Epidermal melanocyte (primary cell): ENCODE measurements at regions not wholly inside any gene's neighbourhood (a gene's known extent, or its start where the extent isn't known, plus 50 kb on each side); places are given as distances from the start of the nearest gene placed in this dataset.
"Not testable (repeated sequence)": the region's sequence is repeated elsewhere in the genome, so short reads cannot be mapped to it uniquely, and the experiment has no call there.

Experiments used
- DNase-seq: peaks from one replicate; pipeline ENCODE4 v3.0.0; 2011; ENCODE audit warnings: low spot score; ENCODE audit not compliant: insufficient read length

GRCh38 chr7:13748998-13749397 is 240.5 kb downstream of the ETV1 start:
- no peak for DNase-seq

DNA sequence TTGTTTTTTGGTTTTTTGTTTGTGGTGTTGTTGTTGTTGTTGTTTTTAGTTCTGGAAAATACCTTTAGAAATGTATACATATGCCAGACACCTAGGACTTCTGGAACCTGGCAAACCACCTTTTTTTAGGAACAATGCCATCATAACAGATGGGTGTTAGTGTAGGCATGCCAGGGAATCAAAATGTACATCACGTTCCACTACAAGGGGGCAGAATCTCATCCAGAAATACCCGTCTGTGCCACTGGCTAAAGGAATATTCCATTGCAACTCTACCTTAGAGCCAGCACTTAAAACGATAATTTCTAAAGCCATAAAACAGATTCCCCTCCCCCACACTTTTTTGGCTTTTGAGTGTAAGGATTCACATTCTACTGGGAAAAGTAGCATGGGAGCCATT is 239.8 kb downstream of the ETV1 start:
- no peak for DNase-seq

- no peak for DNase-seq
Observed at GRCh38 chr7:13751766-13752165, 237.7 kb downstream of the ETV1 start.

- DNase-seq, result no peak
Observed at GRCh38 chr7:13757841-13758240, 231.6 kb downstream of the ETV1 start.

DNA sequence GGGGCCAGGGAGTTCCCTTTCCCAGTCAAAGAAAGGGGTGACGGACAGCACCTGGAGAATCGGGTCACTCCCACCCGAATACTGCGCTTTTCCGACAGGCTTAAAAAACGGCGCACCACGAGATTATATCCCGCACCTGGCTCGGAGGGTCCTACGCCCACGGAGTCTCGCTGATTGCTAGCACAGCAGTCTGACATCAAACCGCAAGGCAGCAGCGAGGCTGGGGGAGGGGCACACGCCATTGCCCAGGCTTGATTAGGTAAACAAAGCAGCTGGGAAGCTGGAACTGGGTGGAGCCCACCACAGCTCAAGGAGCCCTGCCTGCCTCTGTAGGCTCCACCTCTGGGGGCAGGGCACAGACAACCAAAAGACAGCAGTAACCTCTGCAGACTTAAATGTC is 223.6 kb downstream of the ETV1 start:
- DNase-seq, result not testable (repeated sequence)

GRCh38 chr7:13770305-13770704 is 219.2 kb downstream of the ETV1 start:
- DNase-seq, result no peak

DNA sequence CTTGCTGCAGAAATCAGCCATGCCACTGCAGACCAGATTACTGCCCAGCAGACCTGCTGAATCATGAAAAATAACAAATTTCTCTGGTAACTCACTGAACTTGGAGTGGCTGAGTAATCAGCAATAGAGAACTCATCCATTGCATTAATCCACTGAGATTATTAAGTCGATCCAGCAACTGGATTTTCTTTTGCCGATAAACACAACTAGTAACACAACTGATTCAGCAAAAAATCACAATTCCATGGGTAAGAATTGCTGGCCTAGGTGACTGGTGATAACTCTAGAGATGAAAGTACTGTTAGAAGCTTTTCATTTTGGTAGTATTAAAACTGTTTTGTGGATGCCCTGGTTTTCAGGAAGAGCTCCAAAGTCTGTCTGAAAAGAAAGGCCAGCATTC is 214.5 kb downstream of the ETV1 start:
- no peak for DNase-seq

- no peak for DNase-seq
Observed at GRCh38 chr7:13777242-13777641, 212.2 kb downstream of the ETV1 start.

DNA sequence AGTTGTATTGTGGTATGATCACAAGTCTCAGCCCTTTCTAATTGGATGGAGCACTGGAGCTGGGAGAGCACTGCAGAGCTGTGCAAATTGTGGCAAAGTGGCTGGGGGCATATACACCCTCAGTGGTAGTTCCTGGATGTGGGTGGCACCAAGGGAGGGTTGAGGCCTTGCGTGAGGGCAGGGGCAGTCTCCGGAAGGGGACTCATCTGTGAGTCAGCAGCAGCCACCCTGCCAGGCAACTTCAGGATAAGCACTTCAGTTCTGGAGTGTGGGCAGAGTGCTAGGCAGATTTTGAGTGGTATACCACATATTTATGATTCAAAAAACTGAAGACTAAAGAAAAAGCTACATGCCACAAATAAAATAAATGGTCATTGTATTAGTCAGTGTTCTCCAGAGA is 210.5 kb downstream of the ETV1 start:
- no peak for DNase-seq

- no peak for DNase-seq
Observed at GRCh38 chr7:13790611-13791010, 198.9 kb downstream of the ETV1 start.

DNA sequence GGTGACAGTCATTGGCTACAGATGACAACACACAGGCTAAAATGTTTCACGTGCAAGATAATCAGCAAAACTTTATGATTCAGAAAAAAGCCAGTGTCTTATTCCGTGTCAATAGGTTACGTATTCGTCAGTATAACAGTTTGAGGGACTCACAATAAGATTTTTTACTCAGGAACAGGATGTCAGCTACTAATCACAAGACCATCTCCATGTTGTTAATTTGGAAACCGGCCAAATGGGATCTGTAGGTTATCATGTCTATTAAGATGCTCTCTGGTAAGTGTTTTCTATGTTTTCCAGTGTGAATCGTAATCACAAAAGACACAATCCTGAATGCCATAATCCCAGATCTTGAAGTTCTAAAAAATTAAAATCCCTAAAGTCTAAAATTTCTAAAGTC is 197.3 kb downstream of the ETV1 start:
- DNase-seq, result no peak

GRCh38 chr7:13793926-13794325 is 195.5 kb downstream of the ETV1 start:
- DNase-seq, result no peak

DNA sequence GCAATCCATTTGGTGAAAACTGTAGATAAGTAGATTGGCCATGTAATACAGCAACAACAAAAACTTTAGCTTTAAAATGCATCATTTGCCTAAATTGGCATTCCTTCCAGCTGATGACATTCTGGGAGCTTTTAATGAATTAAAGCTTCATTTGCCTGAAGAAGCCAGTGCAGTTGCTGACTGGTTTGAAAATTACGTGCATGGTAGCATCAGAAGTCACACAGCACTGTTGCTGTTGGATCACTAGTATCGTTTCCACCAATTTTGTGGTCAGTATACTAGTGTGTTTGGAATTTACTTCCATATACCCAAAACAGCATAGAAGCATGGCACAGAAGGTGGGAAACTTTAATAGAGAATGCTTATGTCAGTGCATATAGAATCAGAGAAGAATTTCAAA is 194.9 kb downstream of the ETV1 start:
- no peak for DNase-seq

- no peak for DNase-seq
Observed at GRCh38 chr7:13797545-13797944, 191.9 kb downstream of the ETV1 start.

- DNase-seq, result no peak
Observed at GRCh38 chr7:13800694-13801448, 188.6 kb downstream of the ETV1 start.

DNA sequence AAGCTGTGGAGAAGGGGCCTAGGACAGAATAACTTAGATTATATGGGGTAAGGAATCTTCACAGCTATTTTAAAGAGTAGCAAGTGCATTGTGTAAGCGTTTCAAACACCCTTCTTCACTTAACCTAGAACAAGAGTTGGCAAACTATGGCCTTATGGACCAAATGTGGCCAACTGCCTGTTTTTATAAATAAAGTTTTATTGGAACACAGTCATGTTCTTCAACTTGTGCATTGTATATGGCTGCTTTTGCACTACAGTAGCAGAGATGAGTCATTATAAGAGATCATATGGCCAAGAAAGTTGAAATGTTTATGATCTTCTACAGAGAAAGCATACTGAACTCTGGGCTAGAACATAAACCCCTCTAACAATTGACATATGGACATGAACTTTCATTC is 187.8 kb downstream of the ETV1 start:
- DNase-seq, result no peak

DNA sequence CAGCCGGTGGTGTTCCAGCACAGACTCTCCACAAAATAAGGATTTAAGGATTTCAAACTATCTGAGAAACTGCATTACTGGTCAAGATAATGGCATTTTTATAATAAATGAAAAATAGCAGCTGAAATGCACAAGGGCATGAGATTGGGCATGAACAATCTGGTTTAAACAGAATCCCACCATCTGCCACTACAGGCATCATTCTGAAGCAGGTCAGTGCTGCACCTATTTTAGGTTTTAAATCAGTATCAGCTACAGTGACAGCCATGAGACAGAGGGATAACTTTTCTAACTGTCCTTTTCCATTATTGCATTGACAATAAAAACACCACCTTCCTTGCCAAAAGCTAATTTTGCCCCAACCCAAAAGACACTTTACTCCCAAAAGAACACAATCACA is 186.8 kb downstream of the ETV1 start:
- DNase-seq, result no peak

- DNase-seq, result no peak
Observed at GRCh38 chr7:13803134-13803533, 186.3 kb downstream of the ETV1 start.

GRCh38 chr7:13806089-13806867 is 183.2 kb downstream of the ETV1 start:
- not testable (repeated sequence) for DNase-seq

DNA sequence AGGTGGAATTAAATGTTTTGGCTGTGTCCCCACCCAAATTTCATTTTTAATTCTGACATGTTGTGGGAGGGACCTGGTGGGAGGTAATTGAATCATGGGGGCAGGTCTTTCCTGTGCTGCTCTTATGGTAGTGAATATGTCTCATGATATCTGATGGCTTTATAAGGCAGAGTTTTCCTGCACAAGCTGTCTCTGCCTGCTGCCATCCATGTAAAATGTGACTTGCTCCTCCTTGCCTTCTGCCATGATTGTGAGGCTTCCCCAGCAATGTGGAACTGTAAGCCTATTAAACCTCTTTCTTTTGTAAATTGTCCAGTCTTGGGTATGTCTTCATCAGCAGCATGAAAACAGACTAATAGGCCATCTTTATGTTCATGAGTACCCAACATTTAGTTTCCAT is 172.2 kb downstream of the ETV1 start:
- DNase-seq, result not testable (repeated sequence)

DNA sequence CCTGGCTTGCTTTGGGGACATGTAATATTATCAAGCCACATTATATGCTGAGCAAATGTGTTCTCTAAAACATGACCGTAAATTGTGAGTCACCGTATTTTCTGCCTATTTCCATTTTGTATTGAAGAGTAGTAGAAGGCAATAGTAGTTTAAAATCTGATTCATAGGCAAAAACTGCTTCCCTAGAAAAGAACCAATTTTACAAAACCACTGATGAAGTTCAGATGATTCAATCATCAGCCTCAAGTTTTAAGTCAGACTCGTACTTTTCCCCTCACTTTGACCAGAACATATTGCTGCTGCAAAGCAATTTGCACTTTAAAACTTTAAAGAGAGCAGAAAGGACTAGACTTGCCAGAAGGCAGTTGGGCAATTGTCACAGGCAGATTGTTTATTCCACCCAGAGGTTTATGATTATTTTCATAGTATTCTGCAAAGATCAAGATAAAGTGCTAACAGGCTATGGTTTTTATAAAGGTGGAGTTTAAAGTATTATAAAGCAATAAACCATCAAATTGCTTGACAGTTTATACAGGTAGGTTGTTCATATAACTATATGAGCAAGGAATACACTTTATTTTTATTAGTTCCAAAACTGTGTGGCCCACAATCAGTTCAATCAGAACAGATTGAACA is 168.2 kb downstream of the ETV1 start:
- no peak for DNase-seq

DNA sequence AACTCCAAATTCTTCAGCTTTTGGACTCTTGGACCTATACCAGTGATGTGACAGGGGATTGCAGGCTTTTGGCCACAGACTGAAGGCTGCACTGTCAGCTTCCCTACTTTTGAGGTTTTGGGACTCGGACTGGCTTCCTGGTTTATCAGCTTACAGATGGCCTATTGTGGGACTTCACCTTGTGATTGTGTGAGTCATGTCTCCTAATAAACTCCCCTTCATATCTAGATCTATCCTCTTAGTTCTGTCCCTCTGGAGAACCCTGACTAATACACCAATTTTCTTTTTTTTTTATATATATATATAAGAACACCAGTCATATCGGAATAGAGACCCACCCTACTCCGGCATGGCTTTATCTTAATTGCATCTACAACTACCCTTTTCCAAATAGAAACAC is 166.8 kb downstream of the ETV1 start:
- DNase-seq, result no peak
